ENCODE measurements at regions not wholly inside any gene's neighbourhood (a gene's known extent, or its start where the extent isn't known, plus 50 kb on each side); places are given as distances from the start of the nearest gene placed in this dataset.

DNA sequence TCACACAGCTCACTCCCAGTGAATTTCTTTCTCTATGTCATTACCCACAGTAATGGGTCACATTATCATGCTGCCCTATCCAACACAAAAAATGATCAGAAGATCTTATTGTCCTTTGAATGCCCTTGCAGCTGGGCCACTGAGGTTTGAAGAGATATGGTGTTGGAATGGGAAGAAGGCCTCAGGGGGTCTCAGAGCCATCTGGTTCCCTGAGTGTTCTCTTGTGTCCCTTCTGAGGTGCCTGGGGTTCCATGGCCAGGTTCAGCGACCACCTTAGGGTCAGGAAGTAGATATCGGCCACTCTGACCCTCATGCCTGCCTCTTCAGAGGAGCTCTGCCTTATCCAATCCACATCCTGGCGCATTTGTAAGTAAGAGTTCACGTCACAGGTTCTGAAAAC lies 232.3 kb downstream of the TJP1 start:
- no peak overlapping the region for H2AFZ ChIP-seq (ENCODE audit: low read length)
- H4K5ac ChIP-seq (ENCODE audit: insufficient read length, low read depth, low read length): no peak overlapping the region
- no peak overlapping the region for H3K18ac ChIP-seq (ENCODE audit: insufficient read length, low read depth, low read length)
- no peak overlapping the region for H3K27ac Mint-ChIP-seq
- H3K36me3 Mint-ChIP-seq (ENCODE audit: insufficient read depth in 1 of 3, low read depth in 3 of 3): no peaks in the 10 kb centered on the region
- no peaks in the 10 kb centered on the region for H4K20me1 ChIP-seq (ENCODE audit: control insufficient read depth, insufficient read depth, insufficient read length)
- no CpG with 5 or more reads among the region's 4 CpGs for WGBS (ENCODE audit: extremely low coverage, insufficient read length, low lambda C conversion rate)
- H2BK120ac ChIP-seq (ENCODE audit: low read depth, low read length, poor library complexity, severe bottlenecking): no peak overlapping the region
- no peak overlapping the region for H3K23ac ChIP-seq (ENCODE audit: insufficient read length, low read depth, low read length)
- no peaks in the 10 kb centered on the region for H3K9me3 ChIP-seq (ENCODE audit: control insufficient read depth, low read depth, low read length)
- no peak overlapping the region for H3K27ac ChIP-seq (ENCODE audit: insufficient read length, low read depth, low read length)
- no peak overlapping the region for H2BK12ac ChIP-seq (ENCODE audit: insufficient read length, low read depth, low read length)
- H4K91ac ChIP-seq (ENCODE audit: insufficient read length, low read depth, low read length): no peak overlapping the region
- H3K79me1 ChIP-seq (ENCODE audit: insufficient read depth, low read depth, low read length, poor library complexity, severe bottlenecking): no peaks in the 10 kb centered on the region
- DNase-seq: no peak
- no peak overlapping the region for H3K4me2 ChIP-seq (ENCODE audit: insufficient read depth, insufficient read length, low read length)
- H3K27me3 ChIP-seq (ENCODE audit: insufficient read depth, low read length): no peaks in the 10 kb centered on the region
- no peak overlapping the region for H3K14ac ChIP-seq (ENCODE audit: insufficient read depth, low read length)
- H3K79me2 ChIP-seq (ENCODE audit: insufficient read depth, low read length): no peaks in the 10 kb centered on the region
- H3K56ac ChIP-seq (ENCODE audit: insufficient read length, low read depth, low read length): no peak overlapping the region
- no peaks in the 10 kb centered on the region for H3K9me3 Mint-ChIP-seq
- H3K4ac ChIP-seq (ENCODE audit: low read depth, low read length): no peak overlapping the region
- H3K4me1 ChIP-seq (ENCODE audit: insufficient read depth, low read length): peaks cover 6% of the 10 kb centered on the region; the same call in 1 of the 2 replicates
- no peak overlapping the region for H3K9ac ChIP-seq (ENCODE audit: extremely low read depth, insufficient read length, low read length)
- no peak overlapping the region for H2AK5ac ChIP-seq (ENCODE audit: insufficient read length, low read length)
- H4K8ac ChIP-seq (replicated peaks; ENCODE audit: insufficient read length, low read depth, low read length): no peak overlapping the region
- H2BK15ac ChIP-seq (ENCODE audit: low read depth, low read length): no peak overlapping the region
- H3T11ph ChIP-seq (ENCODE audit: low read length): no peak overlapping the region
- no peak overlapping the region for H2BK5ac ChIP-seq (ENCODE audit: insufficient read length, low read length)
- peaks cover 6% of the 10 kb centered on the region for H3K27me3 Mint-ChIP-seq (ENCODE audit: low read depth)
- no peaks in the 10 kb centered on the region for H3K23me2 ChIP-seq (ENCODE audit: insufficient read length, low read depth, low read length, poor library complexity, severe bottlenecking)
- no peak overlapping the region for H2BK20ac ChIP-seq (ENCODE audit: low read depth, low read length, poor library complexity, severe bottlenecking)
- no peak for TF ChIP-seq CTCF (conservative IDR thresholded peaks at IDR 0.05)
- H3K4me1 Mint-ChIP-seq: peaks cover 22 to 23% of the 10 kb centered on the region in 2 experiments
- H3K4me3 Mint-ChIP-seq: no peak overlapping the region

Data from H9 (cell line).